SK-N-MC (cell line): ENCODE measurements at regions not wholly inside any gene's neighbourhood (a gene's known extent, or its start where the extent isn't known, plus 50 kb on each side); places are given as distances from the start of the nearest gene placed in this dataset.

Experiments used
- DNase-seq: peaks from one replicate; pipeline ENCODE4 v3.0.0-alpha.2; 2011; ENCODE audit warnings: low read depth, low spot score
- H3K27ac ChIP-seq: fragments of 200-600 bp; sonication (generic); 2 replicates; pipeline ENCODE4 v1.5.1; 2016; ENCODE audit warnings: mixed run types
- H3K36me3 ChIP-seq: fragments of 200-600 bp; sonication (generic); 2 replicates; pipeline ENCODE4 v1.6.1; 2017; ENCODE audit warnings: antibody characterized with exemption, low read length, mixed read lengths; ENCODE audit not compliant: insufficient read depth
- H3K4me3 ChIP-seq: fragments of 200-600 bp; sonication (generic); 2 replicates; pipeline ENCODE4 v1.5.1; 2016
- H3K9ac ChIP-seq: fragments of 200-600 bp; sonication (generic); 2 replicates; pipeline ENCODE4 v1.8.0; 2017; ENCODE audit warnings: mixed run types, mixed read lengths; ENCODE audit not compliant: insufficient read length
- H3K9me3 ChIP-seq: fragments of 200-600 bp; sonication (generic); 2 replicates; pipeline ENCODE4 v1.6.1; 2017; ENCODE audit warnings: low read depth, mild to moderate bottlenecking, antibody characterized with exemption, low read length, moderate library complexity, mixed read lengths
- EZH2 ChIP-seq: fragments of 200-600 bp; sonication (generic); IDR thresholded peaks from one replicate; pipeline ENCODE4 v1.6.1; 2017; ENCODE audit warnings: antibody characterized with exemption
- FOXP2 ChIP-seq: optimal IDR thresholded peaks from 2 replicates; pipeline ENCODE3; 2011; ENCODE audit warnings: mild to moderate bottlenecking, moderate library complexity; ENCODE audit not compliant: insufficient read depth; ENCODE audit errors: extremely low read length, control extremely low read depth
- POLR2AphosphoS5 ChIP-seq: IDR thresholded peaks from 2 replicates; pipeline ENCODE4 v1.6.1; 2012; ENCODE audit warnings: mild to moderate bottlenecking, low read depth, low read length, borderline replicate concordance

- H3K36me3 ChIP-seq, result no peaks in the 10 kb centered on the region
- H3K9ac ChIP-seq, result no peak overlapping the region
- H3K4me3 ChIP-seq, result no peak overlapping the region
- no peaks in the 10 kb centered on the region for H3K9me3 ChIP-seq
- no peak for DNase-seq
- no peak for TF ChIP-seq FOXP2
- TF ChIP-seq POLR2AphosphoS5, result no peak
- peak overlapping the region; percentile 40; the same call in 1 of the 2 replicates for H3K27ac ChIP-seq
These were observed 177.3 kb upstream of the DPH6 start for GRCh38 chr15:35723120-35723847.

DNA sequence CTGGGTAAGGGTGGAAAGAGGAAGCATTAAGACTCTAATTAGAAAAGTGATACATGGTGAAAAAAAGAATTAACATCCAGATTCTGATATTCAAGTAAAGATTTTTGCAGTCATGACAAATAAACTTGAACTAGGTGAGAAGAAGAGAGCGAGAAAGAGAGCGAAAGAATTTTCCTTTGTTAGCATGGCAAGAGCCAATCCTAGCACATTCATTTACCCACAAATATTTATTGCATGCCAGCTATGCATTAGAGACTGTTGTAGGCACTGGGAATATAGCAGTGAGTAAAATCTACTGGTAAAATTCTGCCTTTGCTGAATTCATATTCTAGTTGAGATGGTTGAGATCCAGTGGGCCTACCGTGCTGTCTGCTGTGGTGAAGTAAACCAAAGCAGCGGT, 177.9 kb upstream of the DPH6 start:
- DNase-seq, result no peak
- H3K36me3 ChIP-seq, result no peaks in the 10 kb centered on the region
- TF ChIP-seq POLR2AphosphoS5, result no peak
- no peak for TF ChIP-seq FOXP2
- TF ChIP-seq EZH2, result no peak

GRCh38 chr15:35724626-35725025, 178.7 kb upstream of the DPH6 start:
- Histone ChIP-seq H3K9me3 (no peaks in the 10 kb centered on the region), H3K27ac (no peak overlapping the region), H3K36me3 (no peaks in the 10 kb centered on the region), H3K4me3 (no peak overlapping the region), H3K9ac (no peak overlapping the region)
- no peak for DNase-seq
- no peak for TF ChIP-seq EZH2
- no peak for TF ChIP-seq FOXP2
- TF ChIP-seq POLR2AphosphoS5, result no peak

More for the DNA sequence above, 177.9 kb upstream of the DPH6 start:
- no peak overlapping the region for H3K4me3 ChIP-seq
- no peaks in the 10 kb centered on the region for H3K9me3 ChIP-seq
- H3K9ac ChIP-seq, result no peak overlapping the region
- H3K27ac ChIP-seq, result peak overlapping the region; percentile 40; the same call in 1 of the 2 replicates

DNA sequence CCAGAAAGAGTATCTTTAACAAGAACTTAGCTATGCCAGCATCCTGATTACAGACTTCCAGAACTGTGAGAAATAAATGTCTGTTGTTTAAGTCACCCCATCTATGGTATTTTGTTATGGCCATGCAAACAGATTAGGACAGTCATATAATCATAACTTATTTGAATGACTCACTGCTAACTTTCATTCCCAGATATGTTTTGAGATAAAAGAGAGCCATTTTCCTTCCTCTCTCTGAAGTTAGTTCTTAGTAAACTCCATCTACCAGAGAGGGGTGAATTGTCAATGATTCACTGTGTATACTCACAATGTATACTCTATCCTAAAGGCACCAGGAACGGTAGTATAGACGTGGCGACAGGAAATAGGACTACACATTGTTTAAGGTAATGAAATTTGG, 179.4 kb upstream of the DPH6 start:
- no peak for DNase-seq

DNA sequence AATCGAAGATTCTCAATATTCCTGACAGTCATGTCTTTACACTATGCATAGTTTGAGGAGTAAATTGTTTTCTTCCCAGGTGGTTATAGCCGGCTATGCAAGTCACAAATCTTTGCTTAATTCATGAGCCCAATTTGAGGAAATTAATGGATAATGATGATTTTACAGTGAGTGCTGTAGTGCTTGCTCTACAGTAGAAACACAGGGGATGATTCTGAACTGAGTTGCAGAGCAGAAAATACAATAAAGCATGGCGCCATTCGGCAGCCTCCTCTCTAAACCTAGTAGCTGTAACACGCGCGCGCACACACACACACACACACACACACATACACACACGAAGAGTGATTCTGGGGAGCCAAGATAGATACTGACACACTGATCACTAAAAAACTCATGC, 181.7 kb upstream of the DPH6 start:
- DNase-seq, result no peak
- H3K9me3 ChIP-seq, result no peaks in the 10 kb centered on the region
- no peak for TF ChIP-seq EZH2
- TF ChIP-seq FOXP2, result no peak
- TF ChIP-seq POLR2AphosphoS5, result no peak
- no peak overlapping the region for H3K4me3 ChIP-seq
- H3K9ac ChIP-seq, result no peak overlapping the region
- H3K27ac ChIP-seq, result no peak overlapping the region
- H3K36me3 ChIP-seq, result no peaks in the 10 kb centered on the region

More for the DNA sequence above, 179.4 kb upstream of the DPH6 start:
- H3K9ac ChIP-seq, result no peak overlapping the region
- TF ChIP-seq POLR2AphosphoS5 (no peak), FOXP2 (no peak)
- H3K4me3 ChIP-seq, result no peak overlapping the region
- H3K36me3 ChIP-seq, result no peaks in the 10 kb centered on the region
- H3K9me3 ChIP-seq, result no peaks in the 10 kb centered on the region
- no peak overlapping the region for H3K27ac ChIP-seq

- no peak for DNase-seq
- no peak overlapping the region for H3K4me3 ChIP-seq
- H3K36me3 ChIP-seq, result no peaks in the 10 kb centered on the region
- TF ChIP-seq EZH2 (no peak), FOXP2 (no peak), POLR2AphosphoS5 (no peak)
- no peak overlapping the region for H3K9ac ChIP-seq
- no peak overlapping the region for H3K27ac ChIP-seq
- no peaks in the 10 kb centered on the region for H3K9me3 ChIP-seq
These were observed 182.4 kb upstream of the DPH6 start for GRCh38 chr15:35728219-35728940.

- Histone ChIP-seq H3K9ac (no peak overlapping the region), H3K9me3 (no peaks in the 10 kb centered on the region), H3K36me3 (no peaks in the 10 kb centered on the region), H3K27ac (no peak overlapping the region), H3K4me3 (no peak overlapping the region)
- DNase-seq, result no peak
- no peak for TF ChIP-seq FOXP2
- TF ChIP-seq EZH2, result no peak
- TF ChIP-seq POLR2AphosphoS5, result no peak
These were observed 190.2 kb upstream of the DPH6 start for GRCh38 chr15:35736150-35736549.

- Histone ChIP-seq H3K36me3 (no peaks in the 10 kb centered on the region), H3K9me3 (no peaks in the 10 kb centered on the region), H3K27ac (peak overlapping the region; percentile 58; the same call in 1 of the 2 replicates), H3K9ac (no peak overlapping the region), H3K4me3 (no peak overlapping the region)
- TF ChIP-seq FOXP2 (no peak), POLR2AphosphoS5 (no peak), EZH2 (no peak)
- DNase-seq, result peak; percentile 37
These were observed 191.5 kb upstream of the DPH6 start for GRCh38 chr15:35737441-35737840.

DNA sequence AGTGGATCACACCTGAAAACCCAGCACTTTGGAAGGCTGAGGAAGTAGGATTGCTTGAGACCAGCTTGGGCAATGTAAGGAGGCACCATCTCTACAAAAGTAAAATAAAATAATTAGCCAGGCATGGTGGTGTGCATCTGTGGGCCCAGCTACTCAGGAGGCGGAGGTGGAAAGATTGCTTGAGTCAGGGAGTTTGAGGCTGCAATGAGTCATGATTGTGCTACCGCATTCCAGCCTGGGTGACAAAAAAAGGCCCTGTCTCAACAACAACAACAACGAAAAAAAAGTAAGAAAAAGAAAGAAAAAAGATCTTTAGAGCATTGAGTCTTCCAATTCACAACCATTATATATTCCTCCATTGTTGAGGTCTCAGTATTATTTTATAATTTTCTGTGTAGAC, 192.4 kb upstream of the DPH6 start:
- Histone ChIP-seq H3K27ac (no peak overlapping the region), H3K9ac (no peak overlapping the region), H3K36me3 (no peaks in the 10 kb centered on the region), H3K4me3 (no peak overlapping the region), H3K9me3 (no peaks in the 10 kb centered on the region)
- no peak for TF ChIP-seq POLR2AphosphoS5
- TF ChIP-seq EZH2, result no peak
- TF ChIP-seq FOXP2, result no peak
- no peak for DNase-seq

DNA sequence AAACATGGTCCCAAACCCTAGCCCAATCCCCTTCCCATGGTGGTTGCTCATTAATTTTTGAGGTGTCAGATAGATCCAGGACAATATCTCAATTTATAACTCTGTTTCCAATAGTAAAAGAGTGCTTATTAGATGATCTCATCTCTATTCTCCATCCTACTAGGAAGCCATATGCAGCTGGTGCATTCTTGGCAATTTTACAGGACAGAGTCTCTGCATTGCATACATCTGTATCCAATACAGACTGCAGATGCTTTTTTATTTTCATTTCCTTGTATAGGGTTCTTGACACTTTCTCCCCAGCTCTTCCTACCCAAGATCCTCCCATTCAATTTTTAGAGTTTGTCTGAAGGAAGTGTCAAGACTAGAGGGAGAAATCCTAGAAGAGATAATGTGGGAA, 194.8 kb upstream of the DPH6 start:
- no peaks in the 10 kb centered on the region for H3K36me3 ChIP-seq
- H3K9me3 ChIP-seq, result no peaks in the 10 kb centered on the region
- no peak overlapping the region for H3K4me3 ChIP-seq
- no peak overlapping the region for H3K27ac ChIP-seq
- DNase-seq, result no peak
- TF ChIP-seq FOXP2 (no peak), EZH2 (no peak), POLR2AphosphoS5 (no peak)
- H3K9ac ChIP-seq, result no peak overlapping the region
